Stimulated activated effector memory CD8-positive, alpha-beta T cell treated with anti-CD3 and anti-CD28 coated beads, Interleukin-12 subunit alpha, Interleukin-12 subunit beta, amount 100 ng/mL, for 72 hours (primary cell): ENCODE measurements at regions not wholly inside any gene's neighbourhood (a gene's known extent, or its start where the extent isn't known, plus 50 kb on each side); places are given as distances from the start of the nearest gene placed in this dataset.
"Not testable (repeated sequence)": the region's sequence is repeated elsewhere in the genome, so short reads cannot be mapped to it uniquely, and the experiment has no call there.

ENCODE experiments used
- ATAC-seq: fragments of 150-1000 bp; cut with Tn5 transposase; 2 replicates; pipeline ENCODE4 v1.10.0; 2021
- DNase-seq, 2 donors: peaks; one replicate each; pipeline ENCODE4 v3.0.0; 2021 to 2022; ENCODE audit warnings: low spot score in 2 of 2
- H3K27ac Mint-ChIP-seq: one replicate; pipeline ENCODE4 v1.8.0; 2022; ENCODE audit warnings: mild to moderate bottlenecking, mixed read lengths
- H3K36me3 Mint-ChIP-seq: one replicate; pipeline ENCODE4 v1.8.0; 2022; ENCODE audit warnings: mild to moderate bottlenecking, mixed read lengths
- H3K4me1 Mint-ChIP-seq: one replicate; pipeline ENCODE4 v1.8.0; 2022; ENCODE audit warnings: mixed read lengths
- H3K4me3 Mint-ChIP-seq: one replicate; pipeline ENCODE4 v1.8.0; 2022; ENCODE audit warnings: mild to moderate bottlenecking, mixed read lengths
- H3K9me3 Mint-ChIP-seq: one replicate; pipeline ENCODE4 v1.8.0; 2022; ENCODE audit warnings: mixed read lengths

- DNase-seq (no peak), ATAC-seq (no peak)
- Mint-ChIP-seq H3K4me3 (no peak overlapping the region), H3K36me3 (no peaks in the 10 kb centered on the region), H3K27ac (no peak overlapping the region), H3K4me1 (no peaks in the 10 kb centered on the region), H3K9me3 (peaks cover 3% of the 10 kb centered on the region)
Observed at GRCh38 chr2:49371128-49371701, 216.9 kb upstream of the FSHR start.

GRCh38 chr2:49369650-49370049 is 215.3 kb upstream of the FSHR start:
- Mint-ChIP-seq H3K4me3 (no peak overlapping the region), H3K27ac (no peak overlapping the region), H3K36me3 (no peaks in the 10 kb centered on the region), H3K9me3 (peaks cover 3% of the 10 kb centered on the region), H3K4me1 (no peaks in the 10 kb centered on the region)
- DNase-seq (no peak), ATAC-seq (no peak)

DNA sequence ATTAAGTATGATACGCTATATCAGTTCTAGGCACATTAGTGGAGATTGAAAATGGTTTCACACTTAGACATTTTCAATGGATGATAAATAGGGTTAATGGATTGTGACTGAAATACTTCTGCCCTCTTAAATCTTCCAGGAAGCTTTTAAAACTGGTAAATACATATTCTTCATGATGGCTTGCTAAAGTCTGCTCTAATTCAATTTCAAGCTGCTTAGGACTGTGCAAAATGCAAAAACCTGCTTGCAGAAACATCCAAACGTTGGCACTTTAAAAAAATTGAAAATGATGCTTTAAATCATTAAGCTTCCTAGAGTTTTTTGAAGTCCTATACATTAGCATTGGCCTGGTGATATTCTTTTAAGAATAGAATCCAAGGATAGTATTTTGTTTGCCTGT is 214.8 kb upstream of the FSHR start:
- no peaks in the 10 kb centered on the region for H3K36me3 Mint-ChIP-seq
- H3K4me1 Mint-ChIP-seq, result no peaks in the 10 kb centered on the region
- ATAC-seq (no peak), DNase-seq (no peak)
- H3K27ac Mint-ChIP-seq, result no peak overlapping the region
- H3K9me3 Mint-ChIP-seq, result peaks cover 6% of the 10 kb centered on the region
- H3K4me3 Mint-ChIP-seq, result no peak overlapping the region

- Mint-ChIP-seq H3K4me1 (no peaks in the 10 kb centered on the region), H3K9me3 (peaks cover 10% of the 10 kb centered on the region), H3K4me3 (no peak overlapping the region), H3K27ac (no peak overlapping the region), H3K36me3 (no peaks in the 10 kb centered on the region)
- DNase-seq (no peak), ATAC-seq (no peak)
Observed at GRCh38 chr2:49367003-49367402, 212.7 kb upstream of the FSHR start.

- Mint-ChIP-seq H3K4me1 (no peaks in the 10 kb centered on the region), H3K27ac (no peak overlapping the region), H3K9me3 (peaks cover 22% of the 10 kb centered on the region), H3K36me3 (no peaks in the 10 kb centered on the region), H3K4me3 (no peak overlapping the region)
- ATAC-seq (no peak), DNase-seq (no peak)
Observed at GRCh38 chr2:49360407-49360767, 206.1 kb upstream of the FSHR start.

DNA sequence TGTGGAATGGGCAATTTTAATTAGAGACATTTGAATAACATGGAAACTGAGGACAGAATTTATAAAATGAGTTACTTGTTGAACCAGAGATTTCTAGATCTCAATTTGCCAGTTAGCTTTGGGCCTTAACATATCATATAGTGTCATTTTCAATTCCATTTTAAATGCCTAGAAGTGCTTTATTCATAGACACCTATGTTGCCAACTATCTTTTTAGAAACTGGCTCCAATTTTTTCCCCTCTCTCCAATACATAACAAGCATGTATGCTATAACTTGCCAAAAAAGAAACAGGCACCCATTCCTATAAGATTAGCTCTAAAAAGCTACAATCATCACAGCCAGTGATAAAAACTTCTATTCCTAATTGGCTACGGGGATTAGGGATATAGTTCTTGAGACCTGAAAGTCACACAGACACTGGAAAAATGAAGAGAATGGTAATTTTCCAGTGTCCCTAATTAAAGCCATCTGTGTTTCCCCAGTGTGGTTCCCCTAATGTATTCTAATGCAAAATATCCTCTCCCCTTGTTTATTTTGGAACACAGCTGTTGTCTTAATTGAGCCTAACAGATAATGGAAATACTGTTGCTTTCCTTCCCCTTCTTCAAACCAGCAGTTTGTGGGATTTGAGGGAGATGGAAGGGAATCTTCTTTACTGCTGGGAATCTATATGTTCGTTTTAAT is 205.5 kb upstream of the FSHR start:
- Mint-ChIP-seq H3K9me3 (peaks cover 22% of the 10 kb centered on the region), H3K36me3 (no peaks in the 10 kb centered on the region), H3K27ac (no peak overlapping the region), H3K4me3 (no peak overlapping the region), H3K4me1 (no peaks in the 10 kb centered on the region)
- ATAC-seq (no peak), DNase-seq (no peak)

DNA sequence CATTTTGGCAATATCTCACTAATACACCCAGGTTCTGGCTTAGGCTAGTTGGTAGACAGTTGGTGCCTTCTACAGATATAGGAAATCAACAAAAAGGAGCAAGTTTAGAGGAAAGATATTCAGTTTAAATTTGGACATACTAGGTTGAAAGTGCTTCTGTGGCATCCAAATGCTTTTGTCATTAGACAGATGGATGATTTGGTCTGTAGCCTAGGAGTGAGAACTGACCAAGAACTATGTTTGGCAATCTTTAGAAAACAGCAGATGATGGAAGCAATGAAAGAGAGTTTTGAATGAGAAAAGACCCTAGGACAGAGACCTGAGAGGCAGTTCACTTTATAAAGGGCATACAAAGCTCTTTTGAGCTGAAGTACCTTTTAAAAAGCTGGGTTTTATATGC is 201.3 kb upstream of the FSHR start:
- Mint-ChIP-seq H3K27ac (no peak overlapping the region), H3K36me3 (no peaks in the 10 kb centered on the region), H3K9me3 (peaks cover 26% of the 10 kb centered on the region), H3K4me3 (no peak overlapping the region), H3K4me1 (no peaks in the 10 kb centered on the region)
- ATAC-seq (no peak), DNase-seq (no peak)

DNA sequence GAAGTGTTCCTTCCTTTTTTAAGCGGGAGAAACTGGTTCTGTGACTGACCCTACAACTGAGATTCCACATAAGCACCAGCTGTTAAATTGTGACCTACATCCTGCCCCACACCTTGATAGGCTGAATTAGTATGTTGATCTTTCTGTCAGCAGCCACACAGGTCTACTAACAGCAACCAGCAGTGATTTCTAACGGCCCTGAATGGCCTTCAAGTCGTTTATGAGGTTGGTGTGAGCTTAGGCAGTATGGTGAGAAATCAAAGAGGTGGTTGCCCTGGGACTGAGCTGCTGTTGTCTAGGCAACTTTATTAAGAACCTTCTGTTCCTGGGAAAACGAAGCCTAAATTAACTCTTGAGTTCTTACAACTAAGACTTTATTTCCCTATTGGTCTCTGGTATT is 197.2 kb upstream of the FSHR start:
- Mint-ChIP-seq H3K4me3 (no peak overlapping the region), H3K9me3 (peaks cover 19% of the 10 kb centered on the region), H3K4me1 (no peaks in the 10 kb centered on the region), H3K27ac (no peak overlapping the region), H3K36me3 (no peaks in the 10 kb centered on the region)
- ATAC-seq, result no peak
- DNase-seq, result no peak

DNA sequence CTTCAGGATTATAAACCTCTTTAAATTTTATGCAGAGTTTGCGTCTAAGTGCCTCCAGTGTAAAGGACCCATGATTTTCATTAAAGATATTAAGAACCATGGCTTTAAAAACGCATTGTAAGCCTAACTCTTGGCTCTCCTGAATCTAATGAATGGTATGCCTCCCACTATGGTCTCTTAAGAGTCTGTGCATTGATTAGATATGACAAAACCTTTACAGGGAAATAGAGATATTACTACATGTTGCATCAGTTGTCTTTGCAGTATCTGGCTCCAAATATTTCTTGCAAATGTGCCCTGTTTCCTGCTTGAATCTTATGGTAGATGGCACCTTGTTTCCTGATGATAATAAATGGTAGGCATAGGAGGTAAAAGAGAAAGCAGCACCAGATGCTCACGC is 189.3 kb upstream of the FSHR start:
- Mint-ChIP-seq H3K36me3 (no peaks in the 10 kb centered on the region), H3K4me1 (no peaks in the 10 kb centered on the region), H3K9me3 (peaks cover 15% of the 10 kb centered on the region), H3K27ac (no peak overlapping the region), H3K4me3 (no peak overlapping the region)
- DNase-seq (no peak), ATAC-seq (no peak)

GRCh38 chr2:49342156-49342555 is 187.8 kb upstream of the FSHR start:
- DNase-seq (no peak), ATAC-seq (no peak)
- Mint-ChIP-seq H3K4me1 (no peaks in the 10 kb centered on the region), H3K9me3 (peaks cover 8% of the 10 kb centered on the region), H3K4me3 (no peak overlapping the region), H3K36me3 (no peaks in the 10 kb centered on the region), H3K27ac (no peak overlapping the region)

DNA sequence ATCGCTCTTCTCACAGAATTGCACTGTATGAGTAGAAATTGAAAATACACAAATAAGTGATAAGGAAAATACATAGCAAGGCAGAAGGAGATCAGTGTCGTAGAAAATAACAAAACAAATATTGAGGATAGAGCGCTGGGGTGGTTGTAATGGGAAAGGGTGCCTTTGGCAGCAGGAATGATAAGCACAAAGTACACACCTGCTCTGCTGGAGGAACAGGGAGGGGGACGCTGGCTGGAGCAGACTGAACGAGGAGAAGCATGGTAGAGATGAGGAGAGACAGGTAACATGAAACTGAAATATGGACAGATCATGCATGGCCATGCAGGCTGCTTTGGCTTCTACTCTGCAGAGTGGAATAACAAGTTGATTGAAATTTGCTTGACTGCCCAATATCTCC is 181.2 kb upstream of the FSHR start:
- ATAC-seq (no peak), DNase-seq (no peak)
- no peak overlapping the region for H3K27ac Mint-ChIP-seq
- H3K4me3 Mint-ChIP-seq, result no peak overlapping the region
- peaks cover 13% of the 10 kb centered on the region for H3K9me3 Mint-ChIP-seq
- no peaks in the 10 kb centered on the region for H3K4me1 Mint-ChIP-seq
- no peaks in the 10 kb centered on the region for H3K36me3 Mint-ChIP-seq

DNA sequence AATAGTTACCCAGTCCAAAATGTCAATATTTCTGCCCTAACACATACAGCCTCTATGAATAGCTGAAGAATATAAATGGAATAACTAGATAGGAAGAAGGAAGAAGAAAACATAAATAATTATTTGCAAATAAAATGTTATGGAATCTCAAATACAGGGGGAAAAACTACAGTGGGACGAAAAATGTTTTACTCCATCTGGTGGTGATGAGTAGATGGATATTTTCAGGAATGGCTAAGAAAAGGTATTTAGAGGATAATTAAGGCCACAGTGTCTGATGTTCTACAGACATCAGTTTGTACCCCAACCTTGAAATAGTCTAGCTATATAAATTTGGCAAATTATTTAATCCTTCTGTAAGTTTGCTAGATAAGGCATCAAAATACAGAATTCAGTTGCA is 178.1 kb upstream of the FSHR start:
- no peaks in the 10 kb centered on the region for H3K36me3 Mint-ChIP-seq
- peaks cover 19% of the 10 kb centered on the region for H3K9me3 Mint-ChIP-seq
- ATAC-seq (no peak), DNase-seq (no peak)
- no peak overlapping the region for H3K27ac Mint-ChIP-seq
- H3K4me1 Mint-ChIP-seq, result no peaks in the 10 kb centered on the region
- H3K4me3 Mint-ChIP-seq, result no peak overlapping the region

GRCh38 chr2:49318531-49318930 is 164.2 kb upstream of the FSHR start:
- peaks cover 12% of the 10 kb centered on the region for H3K9me3 Mint-ChIP-seq
- H3K27ac Mint-ChIP-seq, result no peak overlapping the region
- H3K36me3 Mint-ChIP-seq, result no peaks in the 10 kb centered on the region
- DNase-seq (no peak), ATAC-seq (no peak)
- H3K4me1 Mint-ChIP-seq, result no peaks in the 10 kb centered on the region
- H3K4me3 Mint-ChIP-seq, result no peak overlapping the region

DNA sequence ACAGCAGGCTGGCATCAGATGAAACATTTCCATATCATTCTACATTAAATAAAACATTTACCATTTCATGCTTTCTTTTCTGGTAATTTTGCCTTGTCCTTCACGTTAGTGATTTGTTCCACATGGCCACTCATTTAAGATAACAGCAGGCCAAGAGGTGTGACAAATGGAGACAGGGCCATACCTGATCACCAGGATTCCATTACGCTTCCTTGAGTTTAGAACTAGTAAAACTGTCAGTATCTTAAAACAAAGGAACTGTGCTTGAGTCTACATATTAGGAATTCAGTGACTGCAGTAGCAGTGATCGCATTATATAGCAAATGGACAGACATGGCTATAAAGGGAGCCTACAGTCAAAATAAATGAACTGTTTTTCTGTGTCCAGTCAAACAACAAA is 155.1 kb upstream of the FSHR start:
- H3K9me3 Mint-ChIP-seq, result peaks cover 17% of the 10 kb centered on the region
- DNase-seq (no peak), ATAC-seq (no peak)
- H3K36me3 Mint-ChIP-seq, result no peaks in the 10 kb centered on the region
- H3K27ac Mint-ChIP-seq, result no peak overlapping the region
- H3K4me1 Mint-ChIP-seq, result no peaks in the 10 kb centered on the region
- H3K4me3 Mint-ChIP-seq, result no peak overlapping the region

DNA sequence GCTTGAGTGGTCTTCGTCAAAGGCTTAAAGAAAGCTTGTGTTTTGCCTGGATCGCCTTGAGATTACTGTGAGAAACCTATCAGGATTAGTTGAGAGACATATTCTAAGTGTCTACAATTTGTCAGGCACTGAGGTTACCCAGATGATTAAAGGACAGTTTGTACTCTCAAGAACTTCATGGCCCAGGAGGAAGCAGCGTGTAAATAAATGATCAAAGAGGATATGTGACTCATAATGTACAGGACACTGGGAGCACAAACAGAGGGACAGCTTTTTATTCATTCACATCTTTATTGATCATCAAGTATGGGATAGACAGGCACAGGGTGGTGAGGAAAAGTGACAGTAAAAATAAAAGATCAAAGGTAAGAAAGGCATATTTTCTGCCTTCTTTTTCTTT is 152.6 kb upstream of the FSHR start:
- H3K4me3 Mint-ChIP-seq, result no peak overlapping the region
- DNase-seq (no peak), ATAC-seq (no peak)
- no peaks in the 10 kb centered on the region for H3K4me1 Mint-ChIP-seq
- H3K9me3 Mint-ChIP-seq, result peaks cover 12% of the 10 kb centered on the region
- no peaks in the 10 kb centered on the region for H3K36me3 Mint-ChIP-seq
- H3K27ac Mint-ChIP-seq, result no peak overlapping the region

- not testable (repeated sequence) for H3K4me3 Mint-ChIP-seq, ATAC-seq, DNase-seq, H3K36me3 Mint-ChIP-seq, H3K27ac Mint-ChIP-seq, H3K4me1 Mint-ChIP-seq
- H3K9me3 Mint-ChIP-seq, result peaks cover 11% of the 10 kb centered on the region
Observed at GRCh38 chr2:49298693-49299092, 144.4 kb upstream of the FSHR start.

- Mint-ChIP-seq H3K36me3 (no peaks in the 10 kb centered on the region), H3K4me3 (no peak overlapping the region), H3K9me3 (peaks cover 11% of the 10 kb centered on the region), H3K27ac (no peak overlapping the region), H3K4me1 (no peaks in the 10 kb centered on the region)
- DNase-seq (no peak), ATAC-seq (no peak)
Observed at GRCh38 chr2:49298230-49298629, 143.9 kb upstream of the FSHR start.
